T-helper 2 cell (primary cell): ENCODE measurements at regions not wholly inside any gene's neighbourhood (a gene's known extent, or its start where the extent isn't known, plus 50 kb on each side); places are given as distances from the start of the nearest gene placed in this dataset.
"Not testable (repeated sequence)": the region's sequence is repeated elsewhere in the genome, so short reads cannot be mapped to it uniquely, and the experiment has no call there.

Source experiments
- DNase-seq, 5 experiments: peaks; one replicate each; pipeline versions ENCODE4 v3.0.0 to v3.0.0-alpha.2; 2012 to 2022

GRCh38 chrX:1853916-1854315 is 239.1 kb downstream of the ASMT start:
- DNase-seq: no peak

GRCh38 chrX:1854861-1855260 is 240.0 kb downstream of the ASMT start:
- DNase-seq: not testable (repeated sequence)

- not testable (repeated sequence) for DNase-seq
These were observed 244.4 kb downstream of the ASMT start for GRCh38 chrX:1859266-1859665.

- DNase-seq: no peak
These were observed 246.2 kb downstream of the ASMT start for GRCh38 chrX:1860936-1861594.

GRCh38 chrX:1863995-1864394 is 249.1 kb downstream of the ASMT start:
- DNase-seq: not testable (repeated sequence)

- DNase-seq: no peak
These were observed 255.6 kb downstream of the ASMT start for GRCh38 chrX:1870421-1870820.

- no peak for DNase-seq
These were observed 257.0 kb downstream of the ASMT start for GRCh38 chrX:1871887-1872286.

GRCh38 chrX:1873671-1874070 is 258.8 kb downstream of the ASMT start:
- DNase-seq: no peak

- no peak for DNase-seq
These were observed 259.6 kb downstream of the ASMT start for GRCh38 chrX:1874416-1874815.

GRCh38 chrX:1874899-1875298 is 260.0 kb downstream of the ASMT start:
- DNase-seq: no peak

- no peak for DNase-seq
These were observed 261.2 kb downstream of the ASMT start for GRCh38 chrX:1876041-1876440.

- DNase-seq: no peak
These were observed 262.9 kb downstream of the ASMT start for GRCh38 chrX:1877780-1878179.

- not testable (repeated sequence) for DNase-seq
These were observed 266.3 kb downstream of the ASMT start for GRCh38 chrX:1880884-1881817.

- DNase-seq: no peak
These were observed 268.9 kb downstream of the ASMT start for GRCh38 chrX:1883772-1884171.

GRCh38 chrX:1884446-1884845 is 269.6 kb downstream of the ASMT start:
- no peak for DNase-seq

- no peak for DNase-seq
These were observed 270.3 kb downstream of the ASMT start for GRCh38 chrX:1885116-1885515.

- not testable (repeated sequence) for DNase-seq
These were observed 273.4 kb downstream of the ASMT start for GRCh38 chrX:1888305-1888704.

GRCh38 chrX:1894026-1894294 is 279.1 kb downstream of the ASMT start:
- DNase-seq: no peak

GRCh38 chrX:1894740-1895139 is 279.9 kb downstream of the ASMT start:
- no peak for DNase-seq

- no peak for DNase-seq
These were observed 280.7 kb downstream of the ASMT start for GRCh38 chrX:1895583-1895982.

- no peak for DNase-seq
These were observed 285.0 kb downstream of the ASMT start for GRCh38 chrX:1899841-1900240.

- no peak for DNase-seq
These were observed 288.0 kb downstream of the ASMT start for GRCh38 chrX:1902901-1903235.

- DNase-seq: no peak
These were observed 288.5 kb downstream of the ASMT start for GRCh38 chrX:1903236-1903935.

- DNase-seq: no peak
These were observed 289.9 kb downstream of the ASMT start for GRCh38 chrX:1904663-1905218.
